ENCODE measurements at regions not wholly inside any gene's neighbourhood (a gene's known extent, or its start where the extent isn't known, plus 50 kb on each side); places are given as distances from the start of the nearest gene placed in this dataset.

- peaks cover 0 to 8% of the 10 kb centered on the region in 2 donors for H3K27me3 ChIP-seq (ENCODE audit: control insufficient read depth in 1 of 2, insufficient read depth in 2 of 2, low read length in 2 of 2)
- no peak overlapping the region for H3K9ac ChIP-seq (ENCODE audit: low read length in 2 of 2)
- peaks cover 8 to 14% of the 10 kb centered on the region in 2 donors for H3K9me3 ChIP-seq (ENCODE audit: control insufficient read depth in 2 of 2, low read length in 2 of 2)
- H3K36me3 ChIP-seq (ENCODE audit: control insufficient read depth in 2 of 2, insufficient read depth in 2 of 2, low read length in 2 of 2), result no peaks in the 10 kb centered on the region
- H3K4me3 ChIP-seq (ENCODE audit: low read length in 2 of 2), result no peak overlapping the region
- no peak overlapping the region for H3K27ac ChIP-seq (ENCODE audit: low read length)
- no peaks in the 10 kb centered on the region for H3K4me1 ChIP-seq (ENCODE audit: control insufficient read depth, insufficient read depth, low read length)
Measured at GRCh38 chr1:29429656-29430055, 193.3 kb downstream of the PTPRU start.

DNA sequence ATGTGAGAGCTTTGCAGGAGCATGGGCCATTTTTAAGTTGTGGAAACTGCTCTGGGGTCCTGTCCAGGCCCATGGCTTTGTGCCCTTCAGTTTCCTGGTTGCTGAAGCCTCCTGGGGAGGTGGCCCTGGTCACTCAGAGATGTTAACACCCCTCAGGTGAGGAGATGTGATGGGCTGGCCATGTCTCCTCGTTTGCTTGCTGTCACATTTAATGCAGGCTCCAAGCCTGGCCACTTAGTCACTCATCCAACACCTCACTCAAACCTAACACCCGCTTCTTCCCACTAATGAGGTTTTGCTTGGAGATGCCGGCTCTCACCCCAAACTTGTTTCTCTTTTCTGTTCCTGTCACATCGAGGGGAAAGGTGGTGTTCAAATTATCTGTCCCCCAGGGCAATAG, 192.7 kb downstream of the PTPRU start:
- Histone ChIP-seq H3K27ac (ENCODE audit: low read length) (no peak overlapping the region), H3K27me3 (ENCODE audit: control insufficient read depth in 1 of 2, insufficient read depth in 2 of 2, low read length in 2 of 2) (peaks cover 0 to 8% of the 10 kb centered on the region in 2 donors), H3K9me3 (ENCODE audit: control insufficient read depth in 2 of 2, low read length in 2 of 2) (peaks cover 8 to 14% of the 10 kb centered on the region in 2 donors), H3K4me3 (ENCODE audit: low read length in 2 of 2) (no peak overlapping the region), H3K4me1 (ENCODE audit: control insufficient read depth, insufficient read depth, low read length) (no peaks in the 10 kb centered on the region), H3K36me3 (ENCODE audit: control insufficient read depth in 2 of 2, insufficient read depth in 2 of 2, low read length in 2 of 2) (no peaks in the 10 kb centered on the region), H3K9ac (ENCODE audit: low read length in 2 of 2) (no peak overlapping the region)

DNA sequence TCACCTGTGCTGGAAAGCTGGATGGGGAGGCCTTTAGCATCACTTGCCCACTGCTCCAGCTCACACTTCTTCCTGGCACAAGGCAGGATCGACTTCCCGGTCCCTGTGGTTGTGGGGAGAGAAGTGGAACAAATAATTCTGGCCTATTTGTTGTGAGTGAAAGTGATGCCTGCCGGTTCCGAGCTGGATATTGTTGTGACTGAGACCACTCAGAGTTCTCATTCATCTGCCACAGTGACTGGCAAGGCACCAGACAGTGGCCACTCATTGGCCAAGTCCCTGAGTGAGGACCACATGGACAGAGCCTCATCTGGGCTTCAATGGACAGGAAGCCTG, 191.9 kb downstream of the PTPRU start:
- peaks cover 0 to 12% of the 10 kb centered on the region in 2 donors for H3K27me3 ChIP-seq (ENCODE audit: control insufficient read depth in 1 of 2, insufficient read depth in 2 of 2, low read length in 2 of 2)
- no peaks in the 10 kb centered on the region for H3K4me1 ChIP-seq (ENCODE audit: control insufficient read depth, insufficient read depth, low read length)
- H3K36me3 ChIP-seq (ENCODE audit: control insufficient read depth in 2 of 2, insufficient read depth in 2 of 2, low read length in 2 of 2), result no peaks in the 10 kb centered on the region
- H3K9ac ChIP-seq (ENCODE audit: low read length in 2 of 2), result no peak overlapping the region
- no peak overlapping the region for H3K27ac ChIP-seq (ENCODE audit: low read length)
- H3K4me3 ChIP-seq (ENCODE audit: low read length in 2 of 2), result no peak overlapping the region
- H3K9me3 ChIP-seq (ENCODE audit: control insufficient read depth in 2 of 2, low read length in 2 of 2), result peaks cover 8 to 14% of the 10 kb centered on the region in 2 donors

DNA sequence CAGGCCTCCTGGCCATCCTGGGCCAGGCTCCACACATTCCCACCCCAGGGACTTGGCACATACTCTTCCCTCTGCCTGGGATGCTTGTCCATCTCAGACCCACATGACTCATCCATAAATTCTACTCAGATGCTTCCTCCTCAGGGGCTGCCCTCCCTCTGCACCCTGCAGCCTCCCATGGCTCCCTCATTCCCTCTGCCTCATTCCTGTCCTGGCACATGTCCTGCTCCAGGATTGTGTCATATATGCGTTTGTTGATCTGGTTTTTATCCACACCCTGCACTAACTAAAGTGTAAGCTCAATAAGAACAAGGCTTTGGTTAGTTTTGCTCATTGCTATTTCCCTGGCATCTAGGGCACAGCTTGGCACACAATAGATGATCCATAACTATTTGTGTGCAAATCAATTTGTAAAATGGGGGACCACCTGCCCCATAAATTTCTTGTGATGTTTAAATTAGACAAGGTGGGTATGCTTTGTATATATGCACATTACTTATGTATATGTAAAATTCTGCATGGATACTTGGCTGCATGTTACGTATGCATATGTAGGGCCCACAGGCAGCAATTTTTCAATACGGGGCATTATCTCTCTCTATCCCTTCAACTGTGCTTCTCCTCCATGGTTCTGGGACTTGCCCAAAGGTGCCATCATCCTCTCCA, 191.4 kb downstream of the PTPRU start:
- Histone ChIP-seq H3K27me3 (ENCODE audit: control insufficient read depth in 1 of 2, insufficient read depth in 2 of 2, low read length in 2 of 2) (peaks cover 0 to 9% of the 10 kb centered on the region in 2 donors), H3K4me3 (ENCODE audit: low read length in 2 of 2) (no peak overlapping the region), H3K36me3 (ENCODE audit: control insufficient read depth in 2 of 2, insufficient read depth in 2 of 2, low read length in 2 of 2) (no peaks in the 10 kb centered on the region), H3K27ac (ENCODE audit: low read length) (no peak overlapping the region), H3K4me1 (ENCODE audit: control insufficient read depth, insufficient read depth, low read length) (no peaks in the 10 kb centered on the region), H3K9ac (ENCODE audit: low read length in 2 of 2) (no peak overlapping the region), H3K9me3 (ENCODE audit: control insufficient read depth in 2 of 2, low read length in 2 of 2) (peaks cover 8 to 14% of the 10 kb centered on the region in 2 donors)

DNA sequence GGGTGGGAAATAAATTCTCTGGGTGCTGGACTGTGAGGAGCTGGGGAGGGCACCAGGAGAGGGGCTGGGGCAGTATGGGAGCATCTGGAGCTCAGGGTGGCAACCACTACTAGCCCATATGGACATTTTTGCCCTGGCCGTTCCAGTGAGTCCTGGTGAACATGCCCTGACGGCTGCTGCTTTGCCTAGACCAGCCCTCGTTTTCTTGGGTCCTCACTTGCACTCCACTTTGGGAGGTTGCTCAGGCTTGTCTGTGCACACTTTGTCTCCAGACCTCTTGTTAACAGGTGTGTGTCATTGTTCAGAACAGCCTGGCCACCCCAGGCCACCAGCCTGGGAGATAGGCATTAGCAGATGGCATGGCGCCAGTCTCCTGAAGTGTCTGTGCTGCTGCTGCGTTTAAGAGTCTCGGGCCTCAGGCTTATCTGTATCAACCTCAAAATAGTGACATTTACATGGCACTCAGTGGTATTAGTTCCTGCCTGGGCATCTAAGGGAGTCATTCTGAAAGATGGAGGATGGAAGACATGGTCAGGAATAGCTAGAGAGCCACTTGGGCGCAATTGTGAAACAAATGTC, 190.5 kb downstream of the PTPRU start:
- H3K9ac ChIP-seq (ENCODE audit: low read length in 2 of 2), result no peak overlapping the region
- H3K4me1 ChIP-seq (ENCODE audit: control insufficient read depth, insufficient read depth, low read length), result no peaks in the 10 kb centered on the region
- peaks cover 0 to 9% of the 10 kb centered on the region in 2 donors for H3K27me3 ChIP-seq (ENCODE audit: control insufficient read depth in 1 of 2, insufficient read depth in 2 of 2, low read length in 2 of 2)
- H3K27ac ChIP-seq (ENCODE audit: low read length), result no peak overlapping the region
- H3K4me3 ChIP-seq (ENCODE audit: low read length in 2 of 2), result no peak overlapping the region
- H3K9me3 ChIP-seq (ENCODE audit: control insufficient read depth in 2 of 2, low read length in 2 of 2), result peaks cover 8 to 14% of the 10 kb centered on the region in 2 donors
- H3K36me3 ChIP-seq (ENCODE audit: control insufficient read depth in 2 of 2, insufficient read depth in 2 of 2, low read length in 2 of 2), result no peaks in the 10 kb centered on the region

DNA sequence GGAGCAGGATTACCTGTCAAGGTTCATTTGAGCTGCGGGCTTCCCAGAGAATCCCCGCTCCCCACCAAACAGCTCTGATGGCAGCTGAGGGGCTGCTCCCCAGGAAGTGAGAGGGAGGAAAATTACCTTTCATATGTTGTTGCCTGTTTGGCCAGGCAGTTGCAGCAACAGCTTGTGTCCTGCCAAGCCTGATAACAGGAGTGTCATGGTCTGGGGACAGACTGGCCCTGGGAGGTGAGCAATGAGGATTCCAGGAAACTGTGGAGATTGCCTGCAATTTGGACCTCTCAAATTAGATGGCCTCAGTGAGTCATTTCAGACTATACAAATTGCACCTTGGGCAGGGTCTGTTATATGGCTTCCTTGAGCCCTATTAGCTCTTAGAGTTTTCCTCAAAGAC, 189.3 kb downstream of the PTPRU start:
- H3K4me3 ChIP-seq (ENCODE audit: low read length in 2 of 2), result no peak overlapping the region
- no peak overlapping the region for H3K9ac ChIP-seq (ENCODE audit: low read length in 2 of 2)
- H3K36me3 ChIP-seq (ENCODE audit: control insufficient read depth in 2 of 2, insufficient read depth in 2 of 2, low read length in 2 of 2), result no peaks in the 10 kb centered on the region
- no peaks in the 10 kb centered on the region for H3K4me1 ChIP-seq (ENCODE audit: control insufficient read depth, insufficient read depth, low read length)
- H3K9me3 ChIP-seq (ENCODE audit: control insufficient read depth in 2 of 2, low read length in 2 of 2), result peaks cover 2 to 10% of the 10 kb centered on the region in 2 donors
- H3K27ac ChIP-seq (ENCODE audit: low read length), result no peak overlapping the region
- H3K27me3 ChIP-seq (ENCODE audit: control insufficient read depth in 1 of 2, insufficient read depth in 2 of 2, low read length in 2 of 2), result peaks cover 0 to 9% of the 10 kb centered on the region in 2 donors

- Histone ChIP-seq H3K4me3 (ENCODE audit: low read length in 2 of 2) (no peak overlapping the region), H3K27me3 (ENCODE audit: control insufficient read depth in 1 of 2, insufficient read depth in 2 of 2, low read length in 2 of 2) (peaks cover 0 to 9% of the 10 kb centered on the region in 2 donors), H3K9ac (ENCODE audit: low read length in 2 of 2) (no peak overlapping the region), H3K4me1 (ENCODE audit: control insufficient read depth, insufficient read depth, low read length) (no peaks in the 10 kb centered on the region), H3K9me3 (ENCODE audit: control insufficient read depth in 2 of 2, low read length in 2 of 2) (peaks cover 0 to 10% of the 10 kb centered on the region in 2 donors), H3K36me3 (ENCODE audit: control insufficient read depth in 2 of 2, insufficient read depth in 2 of 2, low read length in 2 of 2) (no peaks in the 10 kb centered on the region), H3K27ac (ENCODE audit: low read length) (no peak overlapping the region)
Measured at GRCh38 chr1:29424266-29424665, 187.9 kb downstream of the PTPRU start.

DNA sequence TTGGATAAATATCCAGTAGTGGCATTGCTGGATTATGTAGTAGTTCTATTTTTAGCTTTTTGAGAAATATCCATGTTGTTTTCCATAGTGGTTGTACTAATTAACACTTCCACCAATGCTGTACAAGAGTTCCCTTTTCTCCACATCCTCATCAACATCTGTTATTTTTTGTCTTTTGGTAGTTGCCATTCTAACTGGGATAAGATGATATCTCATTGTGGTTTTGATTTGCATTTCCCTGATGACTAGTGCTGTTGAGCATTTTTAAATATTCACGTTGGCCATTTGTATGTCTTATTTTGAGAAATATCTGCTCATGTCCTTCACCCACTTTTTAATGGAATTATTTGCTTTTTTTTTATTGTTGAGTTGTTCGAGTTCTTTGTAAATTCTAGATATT, 183.9 kb downstream of the PTPRU start:
- Histone ChIP-seq H3K36me3 (ENCODE audit: control insufficient read depth in 2 of 2, insufficient read depth in 2 of 2, low read length in 2 of 2) (no peaks in the 10 kb centered on the region), H3K27ac (ENCODE audit: low read length) (no peak overlapping the region), H3K4me1 (ENCODE audit: control insufficient read depth, insufficient read depth, low read length) (peaks cover 4% of the 10 kb centered on the region), H3K27me3 (ENCODE audit: control insufficient read depth in 1 of 2, insufficient read depth in 2 of 2, low read length in 2 of 2) (peaks cover 6 to 7% of the 10 kb centered on the region in 2 donors), H3K9me3 (ENCODE audit: control insufficient read depth in 2 of 2, low read length in 2 of 2) (no peaks in the 10 kb centered on the region), H3K9ac (ENCODE audit: low read length in 2 of 2) (no peak overlapping the region), H3K4me3 (ENCODE audit: low read length in 2 of 2) (no peak overlapping the region)

DNA sequence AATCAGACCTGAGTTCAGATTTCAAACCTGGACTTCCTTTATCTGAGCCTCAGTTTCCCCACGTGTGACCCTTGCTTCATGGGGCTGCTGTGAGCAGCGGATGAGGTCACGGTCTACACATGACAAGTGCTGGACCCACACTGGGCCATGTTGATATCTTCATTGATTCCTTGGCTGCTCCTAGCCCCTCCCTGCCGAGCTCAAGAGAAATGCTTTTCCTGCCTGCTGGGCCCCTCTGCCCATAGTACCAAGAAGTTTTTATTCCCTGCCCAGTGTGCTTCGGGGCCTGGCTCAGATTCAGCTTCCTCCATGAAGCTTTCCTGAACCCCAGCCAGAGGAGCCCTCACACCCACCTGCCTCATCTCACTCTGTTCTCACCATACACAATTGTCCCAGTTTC, 181.6 kb downstream of the PTPRU start:
- no peaks in the 10 kb centered on the region for H3K9me3 ChIP-seq (ENCODE audit: control insufficient read depth in 2 of 2, low read length in 2 of 2)
- H3K27me3 ChIP-seq (ENCODE audit: control insufficient read depth in 1 of 2, insufficient read depth in 2 of 2, low read length in 2 of 2), result peaks cover 3 to 10% of the 10 kb centered on the region in 2 donors
- H3K4me1 ChIP-seq (ENCODE audit: control insufficient read depth, insufficient read depth, low read length), result peaks cover 4% of the 10 kb centered on the region
- H3K4me3 ChIP-seq (ENCODE audit: low read length in 2 of 2), result no peak overlapping the region
- H3K27ac ChIP-seq (ENCODE audit: low read length), result no peak overlapping the region
- no peaks in the 10 kb centered on the region for H3K36me3 ChIP-seq (ENCODE audit: control insufficient read depth in 2 of 2, insufficient read depth in 2 of 2, low read length in 2 of 2)
- no peak overlapping the region for H3K9ac ChIP-seq (ENCODE audit: low read length in 2 of 2)

DNA sequence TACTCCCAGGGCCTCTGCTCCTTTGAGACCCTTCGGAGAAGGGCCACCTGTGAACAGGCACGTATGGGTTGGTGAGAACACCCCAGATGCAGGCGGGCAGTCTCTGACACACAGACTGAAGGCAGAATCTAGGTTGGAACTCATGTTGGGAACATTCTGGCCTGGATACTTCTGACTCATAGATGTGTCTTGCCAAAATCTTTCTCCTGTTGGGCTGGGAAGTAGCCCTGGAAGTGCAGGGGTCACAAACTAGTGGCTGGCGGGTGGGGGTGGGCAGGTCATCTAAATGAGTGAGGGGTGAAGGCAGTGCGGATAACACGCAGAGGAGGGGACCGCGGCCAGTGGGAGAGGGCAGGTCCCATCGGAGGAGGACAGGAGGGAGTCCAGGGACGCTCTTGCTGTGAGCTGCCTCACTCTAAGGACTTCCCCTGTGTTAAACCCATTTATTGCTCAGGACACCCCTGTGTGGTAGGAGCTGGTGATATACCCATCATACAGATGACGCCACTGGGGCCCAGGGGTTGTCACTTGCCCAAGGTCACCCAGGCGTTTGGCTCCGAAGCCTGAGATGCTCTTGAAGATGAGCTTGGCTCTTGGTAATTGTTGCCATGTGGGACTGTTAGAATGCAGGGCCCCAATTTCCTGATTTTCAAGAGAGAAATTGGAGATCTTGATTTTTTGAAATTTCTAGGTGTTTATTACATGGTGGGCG, 181.0 kb downstream of the PTPRU start:
- Histone ChIP-seq H3K36me3 (ENCODE audit: control insufficient read depth in 2 of 2, insufficient read depth in 2 of 2, low read length in 2 of 2) (no peaks in the 10 kb centered on the region), H3K4me3 (ENCODE audit: low read length in 2 of 2) (no peak overlapping the region), H3K4me1 (ENCODE audit: control insufficient read depth, insufficient read depth, low read length) (peaks cover 4% of the 10 kb centered on the region), H3K9me3 (ENCODE audit: control insufficient read depth in 2 of 2, low read length in 2 of 2) (no peaks in the 10 kb centered on the region), H3K27me3 (ENCODE audit: control insufficient read depth in 1 of 2, insufficient read depth in 2 of 2, low read length in 2 of 2) (peaks cover 3 to 14% of the 10 kb centered on the region in 2 donors), H3K27ac (ENCODE audit: low read length) (no peak overlapping the region), H3K9ac (ENCODE audit: low read length in 2 of 2) (no peak overlapping the region)
